Vagina (tissue), 2 donors: ENCODE measurements at regions not wholly inside any gene's neighbourhood (a gene's known extent, or its start where the extent isn't known, plus 50 kb on each side); places are given as distances from the start of the nearest gene placed in this dataset.
"Not testable (repeated sequence)": the region's sequence is repeated elsewhere in the genome, so short reads cannot be mapped to it uniquely, and the experiment has no call there.

Experiments used
- DNase-seq, 2 donors: peaks; one replicate each; pipeline ENCODE4 v3.0.0-alpha.2; 2017; ENCODE audit errors: extremely low spot score in 2 of 2
- H3K27ac ChIP-seq: fragments of 200-600 bp; sonication (generic); one replicate; pipeline ENCODE4 v1.5.1; 2019
- H3K27me3 ChIP-seq: fragments of 200-600 bp; sonication (generic); one replicate; pipeline ENCODE4 v1.5.1; 2019
- H3K36me3 ChIP-seq, 2 donors: fragments of 200-600 bp; sonication (generic); one replicate each; pipeline ENCODE4 v1.5.1; 2017 to 2019
- H3K4me1 ChIP-seq: fragments of 200-600 bp; sonication (generic); one replicate; pipeline ENCODE4 v1.5.1; 2019
- H3K4me3 ChIP-seq, 2 donors: fragments of 200-600 bp; sonication (generic); 1 replicate in 1 of 2; 2 replicates in 1 of 2; pipeline ENCODE4 v1.5.1; 2016 to 2019
- H3K9me3 ChIP-seq: fragments of 200-600 bp; sonication (generic); one replicate; pipeline ENCODE4 v1.5.1; 2019
- CTCF ChIP-seq, 3 experiments: fragments of 450-650 bp in 2 of 3; fragments of 200-600 bp in 1 of 3; sonication (generic) in 1 of 3; IDR thresholded peaks; one replicate each; pipeline ENCODE4 v1.5.1; 2017 to 2019; ENCODE audit warnings: antibody characterized with exemption in 3 of 3, mild to moderate bottlenecking in 2 of 3, moderate library complexity in 2 of 3
- POLR2A ChIP-seq, 2 donors: fragments of 450-650 bp; IDR thresholded peaks; one replicate each; pipeline ENCODE4 v1.6.1; 2017; ENCODE audit warnings: antibody characterized with exemption in 2 of 2, mild to moderate bottlenecking in 2 of 2, moderate library complexity in 2 of 2
- POLR2AphosphoS5 ChIP-seq, 2 donors: sonication (generic); formaldehyde crosslinking; IDR thresholded peaks; one replicate each; pipeline ENCODE4 v1.9.0; 2017; ENCODE audit warnings: antibody characterized with exemption in 2 of 2, mild to moderate bottlenecking in 2 of 2, low read depth in 1 of 2; ENCODE audit not compliant: insufficient read depth in 1 of 2
- intact Hi-C: fragments of 100-400 bp; cut with DNase I; formaldehyde crosslinking; loops from one replicate; pipeline ENCODE4 v1.15.1; 2023

GRCh38 chr14:25371068-25371467, 321.1 kb upstream of the STXBP6 start:
- Histone ChIP-seq H3K9me3 (no peaks in the 10 kb centered on the region), H3K27me3 (no peaks in the 10 kb centered on the region), H3K4me1 (no peaks in the 10 kb centered on the region), H3K27ac (no peak overlapping the region), H3K4me3 (no peak overlapping the region), H3K36me3 (no peaks in the 10 kb centered on the region)
- DNase-seq, result no peak
- TF ChIP-seq POLR2AphosphoS5 (IDR thresholded peaks at IDR 0.05; ENCODE audit: insufficient read depth in 1 of 2, low read depth in 1 of 2) (no peak), CTCF (IDR thresholded peaks at IDR 0.05) (no peak), POLR2A (IDR thresholded peaks at IDR 0.05) (no peak)
- intact Hi-C loops, result no loop called here

GRCh38 chr14:25370057-25370456, 320.1 kb upstream of the STXBP6 start:
- H3K27ac ChIP-seq, intact Hi-C loops: not testable (repeated sequence)

GRCh38 chr14:25358330-25358729, 308.4 kb upstream of the STXBP6 start:
- H3K27me3 ChIP-seq, result no peaks in the 10 kb centered on the region
- intact Hi-C loops, result no loop called here
- no peaks in the 10 kb centered on the region for H3K9me3 ChIP-seq
- H3K36me3 ChIP-seq, result no peaks in the 10 kb centered on the region
- DNase-seq, result no peak
- H3K4me1 ChIP-seq, result no peaks in the 10 kb centered on the region
- H3K27ac ChIP-seq, result no peak overlapping the region
- TF ChIP-seq POLR2A (IDR thresholded peaks at IDR 0.05) (no peak), POLR2AphosphoS5 (IDR thresholded peaks at IDR 0.05; ENCODE audit: insufficient read depth in 1 of 2, low read depth in 1 of 2) (no peak), CTCF (IDR thresholded peaks at IDR 0.05) (no peak)
- H3K4me3 ChIP-seq, result no peak overlapping the region

More at GRCh38 chr14:25370057-25370456, 320.1 kb upstream of the STXBP6 start:
- H3K9me3 ChIP-seq, H3K27me3 ChIP-seq, H3K36me3 ChIP-seq, H3K4me3 ChIP-seq, DNase-seq, H3K4me1 ChIP-seq: not testable (repeated sequence)

- Histone ChIP-seq H3K4me1 (no peaks in the 10 kb centered on the region), H3K27me3 (no peaks in the 10 kb centered on the region), H3K4me3 (no peak overlapping the region), H3K27ac (no peak overlapping the region), H3K36me3 (no peaks in the 10 kb centered on the region), H3K9me3 (no peaks in the 10 kb centered on the region)
- intact Hi-C loops, result no loop called here
- TF ChIP-seq POLR2AphosphoS5 (IDR thresholded peaks at IDR 0.05; ENCODE audit: insufficient read depth in 1 of 2, low read depth in 1 of 2) (no peak), POLR2A (IDR thresholded peaks at IDR 0.05) (no peak), CTCF (IDR thresholded peaks at IDR 0.05) (no peak)
- DNase-seq, result no peak
Observed at GRCh38 chr14:25351269-25351668, 301.3 kb upstream of the STXBP6 start.

GRCh38 chr14:25350802-25351201, 300.9 kb upstream of the STXBP6 start:
- Histone ChIP-seq H3K4me3 (no peak overlapping the region), H3K27ac (no peak overlapping the region), H3K27me3 (no peaks in the 10 kb centered on the region), H3K36me3 (no peaks in the 10 kb centered on the region), H3K9me3 (no peaks in the 10 kb centered on the region), H3K4me1 (no peaks in the 10 kb centered on the region)
- DNase-seq, result no peak
- TF ChIP-seq POLR2AphosphoS5 (IDR thresholded peaks at IDR 0.05; ENCODE audit: insufficient read depth in 1 of 2, low read depth in 1 of 2) (no peak), POLR2A (IDR thresholded peaks at IDR 0.05) (no peak), CTCF (IDR thresholded peaks at IDR 0.05) (no peak)
- intact Hi-C loops, result no loop called here

- TF ChIP-seq POLR2AphosphoS5 (IDR thresholded peaks at IDR 0.05; ENCODE audit: insufficient read depth in 1 of 2, low read depth in 1 of 2) (no peak), CTCF (IDR thresholded peaks at IDR 0.05) (no peak), POLR2A (IDR thresholded peaks at IDR 0.05) (no peak)
- no peak overlapping the region for H3K4me3 ChIP-seq
- H3K27me3 ChIP-seq, result no peaks in the 10 kb centered on the region
- intact Hi-C loops, result no loop called here
- no peak overlapping the region for H3K27ac ChIP-seq
- no peaks in the 10 kb centered on the region for H3K4me1 ChIP-seq
- H3K36me3 ChIP-seq, result no peaks in the 10 kb centered on the region
- no peak for DNase-seq
- H3K9me3 ChIP-seq, result no peaks in the 10 kb centered on the region
Observed at GRCh38 chr14:25350021-25350420, 300.1 kb upstream of the STXBP6 start.
